PC-9 (cell line): ENCODE measurements at regions not wholly inside any gene's neighbourhood (a gene's known extent, or its start where the extent isn't known, plus 50 kb on each side); places are given as distances from the start of the nearest gene placed in this dataset.

Source experiments
- BruUV-seq: library from RNA; stranded (reverse); fragments of 400-500 nt; replicated peaks from 2 replicates; lab custom pipeline; 2021; lab: Mats Ljungman, UMichigan
- CTCF ChIA-PET: fragments of 300-600 bp; sonication (Branson Sonifier 250); formaldehyde crosslinking; loops from one replicate; lab custom pipeline; 2022; ENCODE audit warnings: antibody characterized with exemption; lab: Charles Lee
- POLR2A ChIA-PET: fragments of 300-600 bp; sonication (Branson Sonifier 250); formaldehyde crosslinking; loops from one replicate; lab custom pipeline; 2022; ENCODE audit warnings: antibody characterized with exemption; ENCODE audit not compliant: unreplicated experiment; lab: Charles Lee
- DNase-seq, 2 experiments: peaks; one replicate each; pipeline versions ENCODE4 v3.0.0 to v3.0.0-alpha.2; 2015 to 2022; ENCODE audit warnings: mixed read lengths in 1 of 2
- H2AFZ ChIP-seq: fragments of 200-600 bp; sonication (generic); 2 replicates; pipeline ENCODE4 v1.8.1; 2017; ENCODE audit warnings: antibody characterized with exemption
- H3F3A ChIP-seq: fragments of 200-600 bp; sonication (generic); 2 replicates; pipeline ENCODE4 v1.8.1; 2017; ENCODE audit warnings: antibody characterized with exemption, mild to moderate bottlenecking, low read depth; ENCODE audit not compliant: insufficient read depth
- H3K27ac ChIP-seq: fragments of 200-600 bp; sonication (generic); 2 replicates; pipeline ENCODE4 v1.6.1; 2016; ENCODE audit warnings: mixed run types
- H3K27me3 ChIP-seq: fragments of 200-600 bp; sonication (generic); 2 replicates; pipeline ENCODE4 v1.6.1; 2016; ENCODE audit warnings: low read depth, mixed run types; ENCODE audit not compliant: insufficient read depth
- H3K36me3 ChIP-seq: fragments of 200-600 bp; sonication (generic); 2 replicates; pipeline ENCODE4 v1.6.1; 2016; ENCODE audit warnings: low read depth, mixed run types
- H3K4me1 ChIP-seq: fragments of 200-600 bp; sonication (generic); replicated peaks from 2 replicates; pipeline ENCODE4 v1.6.1; 2016; ENCODE audit warnings: mixed run types; ENCODE audit not compliant: insufficient read depth
- H3K4me2 ChIP-seq: fragments of 200-600 bp; sonication (generic); 2 replicates; pipeline ENCODE4 v1.6.1; 2017; ENCODE audit warnings: mixed run types
- H3K4me3 ChIP-seq: fragments of 200-600 bp; sonication (generic); 2 replicates; pipeline ENCODE4 v1.6.1; 2016; ENCODE audit warnings: mixed run types
- H3K79me2 ChIP-seq: fragments of 200-600 bp; sonication (generic); 2 replicates; pipeline ENCODE4 v1.6.1; 2017; ENCODE audit warnings: low read depth, mixed run types
- H3K9me2 ChIP-seq: fragments of 200-600 bp; sonication (generic); 2 replicates; pipeline ENCODE4 v1.8.1; 2017; ENCODE audit warnings: mild to moderate bottlenecking; ENCODE audit not compliant: insufficient read depth
- H3K9me3 ChIP-seq: fragments of 200-600 bp; sonication (generic); 2 replicates; pipeline ENCODE4 v1.8.1; 2016; ENCODE audit warnings: low read depth; ENCODE audit not compliant: insufficient read depth
- H4K20me1 ChIP-seq: fragments of 200-600 bp; sonication (generic); 2 replicates; pipeline ENCODE4 v1.8.1; 2017; ENCODE audit not compliant: insufficient read depth
- EZH2 ChIP-seq: fragments of 200-600 bp; sonication (generic); IDR thresholded peaks from 2 replicates; pipeline ENCODE4 v1.8.0; 2017; ENCODE audit warnings: antibody characterized with exemption, low read depth
- intact Hi-C: fragments of 100-400 bp; cut with micrococcal nuclease; formaldehyde crosslinking; loops from one replicate; pipeline ENCODE4 v1.10.0; 2022; ENCODE audit not compliant: unreplicated experiment
- TF ChIP-seq, protein P1 (sequence below): fragments of 200-600 bp; sonication (generic); conservative IDR thresholded peaks from 2 replicates; pipeline ENCODE4 v1.6.1; 2017; ENCODE audit warnings: mixed run types, antibody characterized with exemption, mild to moderate bottlenecking, moderate library complexity

DNA sequence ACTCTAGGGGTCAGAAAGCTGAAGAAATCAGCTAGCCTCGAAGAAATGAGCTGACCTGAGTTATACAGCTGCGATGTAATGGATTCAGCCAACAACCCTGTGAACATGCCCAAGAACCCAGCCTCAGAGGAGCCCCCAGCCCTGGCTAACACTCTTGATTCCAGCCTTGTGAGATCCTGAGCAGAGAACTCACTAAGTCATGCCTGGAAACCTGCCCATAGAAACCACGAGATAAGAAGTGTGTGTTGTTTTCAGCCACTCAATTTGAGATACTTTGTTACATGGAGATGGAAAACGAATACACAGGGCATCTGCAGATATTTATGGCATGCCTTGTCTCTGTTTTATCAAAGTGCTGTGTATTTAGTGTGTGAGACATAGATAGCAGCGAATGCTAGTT is 265.2 kb downstream of the QKI start:
- no peak for DNase-seq
- Histone ChIP-seq H3K79me2 (no peaks in the 10 kb centered on the region), H3K36me3 (no peaks in the 10 kb centered on the region), H3F3A (no peaks in the 10 kb centered on the region), H4K20me1 (no peaks in the 10 kb centered on the region), H3K4me2 (no peak overlapping the region), H3K4me1 (no peaks in the 10 kb centered on the region), H2AFZ (no peak overlapping the region), H3K27ac (no peak overlapping the region), H3K9me2 (no peaks in the 10 kb centered on the region), H3K4me3 (no peak overlapping the region), H3K27me3 (peaks cover 12% of the 10 kb centered on the region), H3K9me3 (no peaks in the 10 kb centered on the region)
- no TSS peak for BruUV-seq
- intact Hi-C loops: no loop called here
- TF ChIP-seq EZH2: no peak
- TF ChIP-seq, protein P1, sequence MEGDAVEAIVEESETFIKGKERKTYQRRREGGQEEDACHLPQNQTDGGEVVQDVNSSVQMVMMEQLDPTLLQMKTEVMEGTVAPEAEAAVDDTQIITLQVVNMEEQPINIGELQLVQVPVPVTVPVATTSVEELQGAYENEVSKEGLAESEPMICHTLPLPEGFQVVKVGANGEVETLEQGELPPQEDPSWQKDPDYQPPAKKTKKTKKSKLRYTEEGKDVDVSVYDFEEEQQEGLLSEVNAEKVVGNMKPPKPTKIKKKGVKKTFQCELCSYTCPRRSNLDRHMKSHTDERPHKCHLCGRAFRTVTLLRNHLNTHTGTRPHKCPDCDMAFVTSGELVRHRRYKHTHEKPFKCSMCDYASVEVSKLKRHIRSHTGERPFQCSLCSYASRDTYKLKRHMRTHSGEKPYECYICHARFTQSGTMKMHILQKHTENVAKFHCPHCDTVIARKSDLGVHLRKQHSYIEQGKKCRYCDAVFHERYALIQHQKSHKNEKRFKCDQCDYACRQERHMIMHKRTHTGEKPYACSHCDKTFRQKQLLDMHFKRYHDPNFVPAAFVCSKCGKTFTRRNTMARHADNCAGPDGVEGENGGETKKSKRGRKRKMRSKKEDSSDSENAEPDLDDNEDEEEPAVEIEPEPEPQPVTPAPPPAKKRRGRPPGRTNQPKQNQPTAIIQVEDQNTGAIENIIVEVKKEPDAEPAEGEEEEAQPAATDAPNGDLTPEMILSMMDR: no peak
- ChIA-PET POLR2A (no interaction called here), CTCF (no interaction called here)

DNA sequence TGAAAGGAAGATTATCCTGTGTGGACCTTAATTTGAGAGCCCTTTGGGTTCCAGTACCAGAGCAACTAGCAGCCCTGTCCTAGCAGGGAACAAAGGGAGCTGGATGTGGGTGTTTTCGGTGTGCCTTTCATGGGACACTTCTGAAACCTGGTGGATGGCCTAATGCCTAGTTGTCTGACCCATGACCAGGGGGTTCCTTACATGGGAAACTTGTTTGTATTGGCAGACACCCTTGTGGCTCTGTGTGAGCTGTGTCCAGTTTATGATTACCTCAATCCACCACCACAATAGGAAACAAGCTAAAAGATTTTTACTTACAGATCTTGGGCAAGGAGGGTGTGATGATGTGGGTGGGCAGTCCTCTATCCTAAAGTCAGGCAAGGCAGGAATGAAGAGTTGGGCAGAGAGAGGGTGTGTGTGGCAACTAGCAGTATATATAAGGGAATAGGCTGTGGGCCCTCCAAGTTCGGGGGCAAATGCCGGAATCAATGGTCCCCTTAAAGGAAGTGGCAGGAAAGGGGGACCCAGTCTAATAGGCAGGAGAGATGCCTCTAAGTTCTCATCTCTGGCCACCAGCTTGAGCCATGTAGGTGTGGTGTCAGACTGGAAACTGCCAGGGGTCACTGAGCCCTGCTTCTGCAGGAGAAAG is 264.6 kb downstream of the QKI start:
- no TSS peak for BruUV-seq
- Histone ChIP-seq H2AFZ (no peak overlapping the region), H3K27me3 (peaks cover 6% of the 10 kb centered on the region; the same call in 1 of the 2 replicates), H3K27ac (no peak overlapping the region), H3F3A (no peaks in the 10 kb centered on the region), H3K79me2 (no peaks in the 10 kb centered on the region), H3K9me2 (no peaks in the 10 kb centered on the region), H4K20me1 (no peaks in the 10 kb centered on the region), H3K4me2 (no peak overlapping the region), H3K4me3 (no peak overlapping the region), H3K4me1 (no peaks in the 10 kb centered on the region), H3K36me3 (no peaks in the 10 kb centered on the region), H3K9me3 (no peaks in the 10 kb centered on the region)
- intact Hi-C loops: no loop called here
- DNase-seq: no peak
- ChIA-PET CTCF (no interaction called here), POLR2A (no interaction called here)
- TF ChIP-seq, protein P1: no peak
- TF ChIP-seq EZH2: no peak

DNA sequence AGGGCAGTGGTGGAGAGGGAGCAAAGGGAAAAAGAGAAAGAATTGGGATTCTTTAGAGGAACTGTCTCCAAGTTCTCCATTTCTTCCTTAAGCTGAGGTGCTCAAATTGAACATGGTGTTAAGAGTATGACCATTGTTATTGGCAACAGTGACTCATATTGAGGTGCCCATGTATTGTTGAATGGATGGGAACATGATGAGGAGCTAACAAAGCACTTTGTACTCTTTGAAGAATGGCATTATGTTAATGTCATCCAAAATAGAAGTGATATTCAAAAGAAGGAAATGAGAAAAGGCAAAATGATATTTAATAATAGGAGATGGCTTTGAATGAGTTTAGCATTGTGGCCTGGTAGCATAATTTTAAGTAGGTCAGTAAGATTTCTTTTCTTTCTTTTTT is 261.1 kb downstream of the QKI start:
- POLR2A ChIA-PET: no interaction called here
- H3K36me3 ChIP-seq: no peaks in the 10 kb centered on the region

More for the DNA sequence above, 261.1 kb downstream of the QKI start:
- no TSS peak for BruUV-seq
- Histone ChIP-seq H3K9me3 (no peaks in the 10 kb centered on the region), H3K4me1 (no peaks in the 10 kb centered on the region), H3K9me2 (no peaks in the 10 kb centered on the region), H4K20me1 (no peaks in the 10 kb centered on the region), H3K27ac (no peak overlapping the region), H3K4me2 (no peak overlapping the region), H3K79me2 (no peaks in the 10 kb centered on the region), H2AFZ (no peak overlapping the region), H3K4me3 (no peak overlapping the region), H3K27me3 (peaks cover 21% of the 10 kb centered on the region; the same call in 1 of the 2 replicates), H3F3A (no peaks in the 10 kb centered on the region)
- CTCF ChIA-PET: no interaction called here
- TF ChIP-seq, protein P1: no peak
- no peak for TF ChIP-seq EZH2
- DNase-seq: no peak
- intact Hi-C loops: no loop called here
